GM21825 (cell line): ENCODE measurements at regions not wholly inside any gene's neighbourhood (a gene's known extent, or its start where the extent isn't known, plus 50 kb on each side); places are given as distances from the start of the nearest gene placed in this dataset.

Experiments
- ATAC-seq: cut with Tn5 transposase; IDR thresholded peaks from one replicate; pipeline ENCODE4 v1.9.1; 2021; ENCODE audit warnings: mild to moderate bottlenecking, moderate library complexity; ENCODE audit not compliant: unreplicated experiment

GRCh38 chr6:164337024-164337924 lies 922.8 kb downstream of the QKI start:
- ATAC-seq = no peak

GRCh38 chr6:164336455-164336854 lies 921.9 kb downstream of the QKI start:
- ATAC-seq = no peak

GRCh38 chr6:164331026-164331425 lies 916.5 kb downstream of the QKI start:
- no peak for ATAC-seq

GRCh38 chr6:164325168-164325567 lies 910.6 kb downstream of the QKI start:
- ATAC-seq = no peak

- ATAC-seq = no peak
Observed at GRCh38 chr6:164322533-164322932, 908.0 kb downstream of the QKI start.

- ATAC-seq = no peak
Observed at GRCh38 chr6:164321297-164321696, 906.8 kb downstream of the QKI start.

GRCh38 chr6:164315376-164315775 lies 900.9 kb downstream of the QKI start:
- no peak for ATAC-seq

GRCh38 chr6:164308339-164308738 lies 893.8 kb downstream of the QKI start:
- ATAC-seq = no peak

- ATAC-seq = no peak
Observed at GRCh38 chr6:164303102-164303964, 888.8 kb downstream of the QKI start.

- no peak for ATAC-seq
Observed at GRCh38 chr6:164296411-164296810, 881.9 kb downstream of the QKI start.

GRCh38 chr6:164294047-164294784 lies 879.7 kb downstream of the QKI start:
- ATAC-seq = no peak

GRCh38 chr6:164291224-164291623 lies 876.7 kb downstream of the QKI start:
- ATAC-seq = no peak

GRCh38 chr6:164290101-164290500 lies 875.6 kb downstream of the QKI start:
- no peak for ATAC-seq

GRCh38 chr6:164286011-164286410 lies 871.5 kb downstream of the QKI start:
- no peak for ATAC-seq

GRCh38 chr6:164283574-164283973 lies 869.1 kb downstream of the QKI start:
- no peak for ATAC-seq

GRCh38 chr6:164276211-164276610 lies 861.7 kb downstream of the QKI start:
- no peak for ATAC-seq

- no peak for ATAC-seq
Observed at GRCh38 chr6:164275773-164276172, 861.3 kb downstream of the QKI start.

GRCh38 chr6:164274493-164274892 lies 860.0 kb downstream of the QKI start:
- no peak for ATAC-seq

- ATAC-seq = no peak
Observed at GRCh38 chr6:164273491-164273890, 859.0 kb downstream of the QKI start.

GRCh38 chr6:164266851-164267250 lies 852.3 kb downstream of the QKI start:
- no peak for ATAC-seq

- ATAC-seq = no peak
Observed at GRCh38 chr6:164262348-164262747, 847.8 kb downstream of the QKI start.
